22Rv1 (cell line): ENCODE measurements at regions not wholly inside any gene's neighbourhood (a gene's known extent, or its start where the extent isn't known, plus 50 kb on each side); places are given as distances from the start of the nearest gene placed in this dataset.

Experiments used
- H3K27ac ChIP-seq: fragments of 450-650 bp; 2 replicates; pipeline ENCODE4 v1.5.1; 2017
- CTCF ChIP-seq: fragments of 450-650 bp; IDR thresholded peaks from 2 replicates; pipeline ENCODE4 v1.5.1; 2017; ENCODE audit warnings: mild to moderate bottlenecking
- ZFX ChIP-seq: fragments of 450-650 bp; IDR thresholded peaks from 2 replicates; pipeline ENCODE4 v1.6.1; 2017; ENCODE audit warnings: antibody characterized with exemption, borderline replicate concordance

- no peak overlapping the region for H3K27ac ChIP-seq
- TF ChIP-seq CTCF: no peak
- no peak for TF ChIP-seq ZFX
Observed at GRCh38 chr17:70420861-70421445, 251.6 kb downstream of the KCNJ2 start.

DNA sequence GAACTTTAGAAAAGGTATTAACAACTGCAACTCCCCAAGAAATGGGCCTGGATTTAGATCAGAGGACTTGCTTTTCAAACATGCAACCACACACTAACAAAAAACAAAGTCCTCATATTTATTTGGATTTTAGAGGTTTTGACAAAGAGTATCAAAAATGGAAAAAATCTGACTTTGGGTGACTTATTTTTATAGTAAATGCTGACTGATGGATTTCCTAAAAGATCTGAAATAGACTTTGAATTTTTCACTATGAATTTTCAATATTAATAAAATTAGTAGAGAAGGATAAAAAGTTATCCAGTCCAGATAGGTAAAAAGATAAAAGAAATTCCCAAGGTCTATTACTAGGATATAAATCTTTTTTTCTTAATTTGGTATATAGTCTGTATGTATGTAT lies 253.5 kb downstream of the KCNJ2 start:
- TF ChIP-seq CTCF (no peak), ZFX (no peak)
- H3K27ac ChIP-seq: no peak overlapping the region

- H3K27ac ChIP-seq: no peak overlapping the region
Observed at GRCh38 chr17:70423562-70423961, 254.2 kb downstream of the KCNJ2 start.

DNA sequence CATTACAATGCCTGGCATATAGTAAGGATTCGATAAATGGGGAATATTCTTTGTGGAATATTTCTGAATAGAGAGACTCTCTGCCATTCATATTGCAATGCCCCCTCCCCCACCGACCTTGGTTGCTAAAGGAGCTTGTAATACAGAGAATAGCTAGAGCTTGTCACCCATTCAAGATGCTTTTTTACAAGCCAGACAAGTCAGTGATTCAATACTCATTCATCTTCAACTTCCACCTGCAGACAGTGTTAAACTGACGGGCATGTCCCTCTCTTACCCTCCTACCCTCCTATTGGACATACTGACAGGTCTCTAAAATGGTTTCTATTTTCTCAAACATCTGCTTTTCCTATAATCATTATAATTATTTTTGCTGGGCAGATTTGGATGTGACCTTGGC lies 257.4 kb downstream of the KCNJ2 start:
- TF ChIP-seq ZFX (no peak), CTCF (no peak)
- H3K27ac ChIP-seq: no peak overlapping the region

More at GRCh38 chr17:70423562-70423961, 254.2 kb downstream of the KCNJ2 start:
- no peak for TF ChIP-seq CTCF
- TF ChIP-seq ZFX: no peak

DNA sequence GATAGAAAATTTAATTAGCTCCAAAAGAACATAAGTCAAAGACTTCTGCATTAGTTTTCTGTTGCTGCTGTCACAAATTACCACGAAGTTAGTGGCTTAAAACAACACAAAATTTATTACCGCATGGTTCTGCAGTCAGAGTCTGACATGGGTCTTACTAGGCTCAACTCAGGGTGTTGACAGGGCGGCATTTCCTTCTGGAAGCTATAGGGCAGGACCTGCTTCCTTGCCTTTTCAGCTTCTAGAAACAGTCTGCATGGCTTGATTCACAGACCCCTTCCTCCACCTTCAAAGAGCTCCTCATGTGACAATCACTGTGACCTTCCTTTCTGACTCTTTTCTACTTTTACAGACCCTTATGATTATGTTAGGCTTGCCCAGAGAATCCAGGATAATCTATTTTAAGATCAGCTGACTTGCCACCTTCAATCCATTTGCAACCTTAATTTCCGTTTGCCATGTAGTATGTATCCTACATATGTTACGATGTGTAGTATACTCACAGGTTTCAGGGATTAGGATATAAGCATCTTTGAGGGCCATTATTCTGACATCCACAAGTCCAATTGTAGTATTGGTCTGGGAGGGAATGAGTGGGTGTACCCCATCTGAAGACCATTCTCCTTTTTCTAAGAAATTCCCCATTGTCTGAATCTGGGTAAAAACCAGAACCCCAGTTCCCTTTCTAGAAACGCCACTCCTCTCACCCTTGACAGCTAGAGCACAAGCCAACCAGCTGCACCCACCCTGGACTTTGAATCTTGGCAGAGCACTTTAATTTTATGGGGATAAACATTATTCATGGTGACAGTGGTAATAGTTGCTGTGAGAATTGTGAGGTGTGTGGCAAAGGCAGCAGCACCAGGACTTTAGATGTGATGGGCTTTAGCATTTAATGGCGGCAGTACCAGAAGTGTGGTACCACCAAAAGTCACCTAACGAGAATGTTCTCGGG lies 265.5 kb downstream of the KCNJ2 start:
- H3K27ac ChIP-seq: no peak overlapping the region
- TF ChIP-seq ZFX (no peak), CTCF (no peak)

DNA sequence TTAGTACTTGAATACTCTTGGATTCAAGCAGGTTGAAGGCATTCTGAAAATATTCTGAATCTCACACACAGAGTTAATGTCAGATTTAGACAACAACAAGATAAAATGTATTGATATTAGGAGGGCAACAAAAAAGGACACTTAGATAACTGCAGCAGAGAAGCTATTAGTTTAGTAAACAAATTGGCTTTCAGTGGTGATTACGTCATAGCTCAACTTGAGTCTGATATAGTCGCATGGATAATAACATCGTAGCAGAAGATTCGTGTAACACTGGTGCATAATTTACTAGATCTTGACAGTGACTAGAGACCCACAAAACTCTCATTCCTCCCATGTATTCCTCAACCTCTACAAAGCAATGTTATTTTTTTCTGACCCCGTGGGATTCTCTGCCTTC lies 268.3 kb downstream of the KCNJ2 start:
- TF ChIP-seq CTCF: no peak
- TF ChIP-seq ZFX: no peak
- no peak overlapping the region for H3K27ac ChIP-seq

- no peak overlapping the region for H3K27ac ChIP-seq
- TF ChIP-seq ZFX (no peak), CTCF (no peak)
Observed at GRCh38 chr17:70446446-70446845, 277.1 kb downstream of the KCNJ2 start.
